ENCODE measurements at regions not wholly inside any gene's neighbourhood (a gene's known extent, or its start where the extent isn't known, plus 50 kb on each side); places are given as distances from the start of the nearest gene placed in this dataset.
"Not testable (repeated sequence)": the region's sequence is repeated elsewhere in the genome, so short reads cannot be mapped to it uniquely, and the experiment has no call there.

DNA sequence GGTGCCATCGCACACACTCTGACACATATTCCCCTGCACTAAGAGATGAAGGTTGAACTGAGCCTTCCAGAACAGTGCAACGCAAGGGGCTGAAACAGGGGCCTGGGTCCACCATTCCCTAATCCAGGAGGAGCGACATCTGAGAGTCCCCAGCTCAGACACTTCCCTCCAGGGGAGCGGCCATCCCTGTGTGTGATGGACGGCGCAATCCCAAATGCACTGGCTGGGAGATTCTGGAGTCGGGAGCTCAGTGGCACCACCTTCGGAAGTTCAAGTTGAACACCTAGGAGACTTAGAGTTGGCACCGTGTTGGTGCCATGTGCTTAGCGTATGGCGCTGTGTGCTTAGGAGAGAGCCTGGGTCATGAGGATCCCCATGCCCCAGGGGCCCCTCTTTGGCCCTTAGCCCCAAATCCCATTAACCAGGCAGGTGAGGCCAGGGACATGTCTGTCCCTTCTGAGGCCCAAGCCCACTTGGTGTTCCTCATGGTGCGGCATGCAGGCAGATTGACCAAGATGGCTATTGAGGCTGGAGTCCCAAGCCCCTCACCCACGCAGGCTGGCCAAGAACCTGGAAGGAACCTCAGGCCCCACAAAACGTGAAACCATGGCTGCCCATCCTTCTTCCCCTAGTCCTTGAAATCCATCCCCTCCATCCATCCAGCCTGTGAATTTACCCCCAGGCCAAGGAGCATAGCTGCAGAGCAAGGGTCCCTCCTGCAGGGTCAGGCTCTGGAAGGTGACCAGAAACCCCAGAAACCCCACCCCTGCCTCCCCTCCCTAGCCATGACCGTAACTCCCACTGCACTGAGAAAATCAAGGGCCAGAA, 114.1 kb upstream of the OTOS start:
- no peak for DNase-seq (ENCODE audit: low spot score)

DNA sequence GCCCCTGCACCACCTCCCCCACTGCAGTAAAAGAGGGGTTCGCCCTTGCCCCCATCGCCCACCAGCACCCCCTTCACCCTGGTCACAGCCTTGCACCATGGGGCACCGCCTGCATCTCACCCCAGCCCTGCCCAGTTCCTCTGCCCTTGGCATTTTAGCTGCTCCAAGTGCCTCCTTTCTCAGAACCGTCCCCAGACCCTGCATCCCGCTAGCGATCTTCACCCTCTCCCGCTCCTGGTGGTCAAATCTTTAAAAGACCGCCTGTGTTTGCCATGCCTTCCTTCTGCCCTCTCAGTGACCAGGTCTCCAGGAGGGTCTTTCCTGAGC, 114.7 kb upstream of the OTOS start:
- no peak for DNase-seq (ENCODE audit: low spot score)

- no peak for DNase-seq (ENCODE audit: low spot score)
Observed at GRCh38 chr2:240255811-240256703, 115.6 kb upstream of the OTOS start.

- no peak for DNase-seq (ENCODE audit: low spot score)
Observed at GRCh38 chr2:240256704-240257637, 116.5 kb upstream of the OTOS start.

DNA sequence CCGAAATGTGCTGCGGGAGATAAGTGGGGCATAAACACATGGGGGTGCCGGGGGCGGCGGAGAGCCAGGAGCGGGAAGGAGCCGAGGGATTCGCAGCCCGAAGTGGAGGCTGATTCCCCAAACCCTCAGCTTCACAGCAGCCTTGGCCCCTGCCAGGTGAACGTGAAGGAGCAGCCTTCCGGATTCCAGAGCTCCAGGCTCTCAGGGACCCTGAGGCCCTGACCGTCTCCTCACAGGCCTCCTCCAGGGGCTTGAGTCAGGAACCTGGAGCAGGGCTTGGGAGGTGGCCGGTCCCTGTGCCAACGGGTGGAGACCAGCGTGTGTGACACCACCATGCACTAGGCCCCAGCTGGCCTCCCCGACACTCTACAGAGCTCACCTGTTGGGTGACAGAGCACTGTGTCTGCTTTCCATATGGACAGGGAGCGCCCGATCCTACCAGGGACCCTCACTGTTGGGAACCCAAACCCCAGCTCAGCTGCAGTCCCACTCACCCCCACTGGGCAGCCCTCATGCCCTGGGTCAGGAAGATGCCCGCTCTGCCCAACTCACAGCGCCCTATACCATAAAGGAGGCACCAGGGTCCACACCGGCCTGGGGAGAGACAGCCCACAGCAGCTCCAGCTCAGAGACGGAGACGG, 117.6 kb upstream of the OTOS start:
- DNase-seq (ENCODE audit: low spot score): no peak

- DNase-seq (ENCODE audit: low spot score): no peak
Observed at GRCh38 chr2:240258685-240259084, 118.2 kb upstream of the OTOS start.

DNA sequence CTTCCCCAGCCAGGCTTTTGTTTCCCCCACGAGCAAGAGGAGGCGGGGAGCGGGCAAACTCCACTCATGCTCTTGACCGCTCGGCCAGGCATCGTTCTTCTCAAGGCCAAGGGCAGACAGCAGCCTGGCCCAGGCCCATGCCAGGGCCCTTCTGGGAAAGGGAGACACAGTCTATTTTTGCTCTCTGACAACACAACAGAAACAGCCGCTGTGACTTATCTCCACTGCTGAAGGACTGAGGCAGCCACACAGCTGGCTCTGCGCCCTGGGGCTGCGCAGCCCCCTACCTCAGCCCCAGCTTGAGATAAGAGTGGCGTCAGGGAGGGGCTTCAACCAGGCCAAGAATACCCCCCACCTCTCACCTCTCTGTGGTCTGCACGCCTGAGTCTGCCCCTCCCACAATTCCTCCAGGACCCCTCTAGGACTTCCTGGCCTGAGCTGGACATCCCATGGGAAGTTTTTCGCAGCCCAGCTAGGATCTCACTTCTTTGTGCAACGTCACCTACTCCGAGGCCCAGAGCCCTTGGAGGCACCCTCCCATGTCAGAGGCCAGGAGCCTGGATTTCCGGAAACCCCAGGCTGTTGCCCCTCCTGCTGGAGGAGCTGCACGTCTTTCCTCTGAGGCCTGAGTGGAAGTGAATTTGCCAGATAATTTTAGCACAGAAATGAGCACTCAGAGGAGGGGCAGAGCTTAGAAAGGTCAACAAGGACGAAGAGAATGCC, 118.9 kb upstream of the OTOS start:
- DNase-seq (ENCODE audit: low spot score): no peak

DNA sequence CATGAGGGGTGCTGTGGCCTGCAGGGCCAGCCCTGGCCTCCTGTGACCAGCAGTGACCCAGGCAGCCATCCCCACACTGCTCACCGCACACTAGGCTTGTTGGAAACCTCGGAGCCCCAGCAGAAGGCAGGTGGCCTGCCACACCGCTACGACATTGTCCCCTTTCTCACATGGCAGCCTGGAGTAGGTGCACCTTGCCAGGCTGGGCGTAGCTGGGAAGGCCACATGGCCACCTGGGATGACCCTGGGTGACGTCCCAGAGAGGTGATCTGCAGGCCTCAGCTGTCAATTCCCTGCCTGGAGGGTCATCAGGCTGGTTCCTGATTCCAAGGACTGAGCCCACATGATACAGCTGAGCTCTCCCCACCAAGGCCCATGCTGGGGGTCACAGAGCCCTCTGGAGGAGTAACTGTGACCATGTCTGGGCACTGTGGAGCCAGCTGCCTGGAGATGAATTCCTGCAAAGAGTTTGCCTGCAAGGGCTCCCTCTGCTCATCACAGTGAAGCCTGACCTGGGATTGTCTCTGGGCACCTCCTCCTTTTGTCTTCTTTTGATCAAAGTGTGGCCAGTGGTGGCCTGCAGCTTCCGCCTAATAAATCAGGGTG, 119.6 kb upstream of the OTOS start:
- DNase-seq (ENCODE audit: low spot score): no peak

DNA sequence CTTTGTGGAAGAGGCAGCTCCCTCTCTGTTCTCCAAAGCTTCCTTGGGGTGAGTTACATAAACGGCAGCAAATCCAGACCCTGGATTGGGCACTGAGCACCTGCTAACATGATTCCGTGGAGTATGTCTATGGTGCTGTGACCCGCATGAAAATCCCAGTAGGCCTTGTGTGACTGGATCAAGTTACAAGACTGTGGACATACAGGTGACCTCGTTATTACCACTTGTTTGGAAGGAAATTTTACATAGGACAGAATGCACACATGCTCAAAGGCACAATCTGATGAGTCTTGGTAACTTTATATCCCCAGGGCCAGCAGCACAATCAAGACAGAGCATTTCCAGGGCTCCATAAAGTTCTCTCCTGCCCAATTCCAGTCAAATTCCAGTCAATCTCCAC, 120.2 kb upstream of the OTOS start:
- DNase-seq (ENCODE audit: low spot score): no peak

GRCh38 chr2:240262578-240262977, 122.1 kb upstream of the OTOS start:
- not testable (repeated sequence) for DNase-seq (ENCODE audit: low spot score)

GRCh38 chr2:240269380-240269779, 128.9 kb upstream of the OTOS start:
- DNase-seq (ENCODE audit: low spot score): no peak

DNA sequence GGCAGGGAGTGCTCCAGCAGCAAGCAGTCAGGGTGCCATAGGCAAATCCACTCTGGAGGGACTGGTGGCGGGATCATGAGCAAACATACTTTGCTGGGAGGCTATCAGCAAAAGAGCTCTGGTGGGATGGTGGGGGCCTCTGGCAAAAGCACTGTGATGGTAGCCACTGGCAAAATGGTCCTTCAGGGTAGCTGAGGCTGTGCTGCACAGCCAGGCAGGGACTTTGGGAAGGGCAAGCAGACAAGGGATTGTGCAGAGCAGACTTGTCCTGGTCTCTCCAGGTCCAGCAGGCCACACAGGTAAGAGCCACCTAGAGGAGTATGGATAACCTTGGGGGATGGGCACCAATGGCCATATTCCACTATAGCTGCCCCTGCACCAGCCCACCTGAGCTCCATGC, 129.4 kb upstream of the OTOS start:
- no peak for DNase-seq (ENCODE audit: low spot score)

- DNase-seq (ENCODE audit: low spot score): no peak
Observed at GRCh38 chr2:240271716-240272341, 131.4 kb upstream of the OTOS start.

- DNase-seq (ENCODE audit: low spot score): no peak
Observed at GRCh38 chr2:240275386-240275785, 134.9 kb upstream of the OTOS start.

DNA sequence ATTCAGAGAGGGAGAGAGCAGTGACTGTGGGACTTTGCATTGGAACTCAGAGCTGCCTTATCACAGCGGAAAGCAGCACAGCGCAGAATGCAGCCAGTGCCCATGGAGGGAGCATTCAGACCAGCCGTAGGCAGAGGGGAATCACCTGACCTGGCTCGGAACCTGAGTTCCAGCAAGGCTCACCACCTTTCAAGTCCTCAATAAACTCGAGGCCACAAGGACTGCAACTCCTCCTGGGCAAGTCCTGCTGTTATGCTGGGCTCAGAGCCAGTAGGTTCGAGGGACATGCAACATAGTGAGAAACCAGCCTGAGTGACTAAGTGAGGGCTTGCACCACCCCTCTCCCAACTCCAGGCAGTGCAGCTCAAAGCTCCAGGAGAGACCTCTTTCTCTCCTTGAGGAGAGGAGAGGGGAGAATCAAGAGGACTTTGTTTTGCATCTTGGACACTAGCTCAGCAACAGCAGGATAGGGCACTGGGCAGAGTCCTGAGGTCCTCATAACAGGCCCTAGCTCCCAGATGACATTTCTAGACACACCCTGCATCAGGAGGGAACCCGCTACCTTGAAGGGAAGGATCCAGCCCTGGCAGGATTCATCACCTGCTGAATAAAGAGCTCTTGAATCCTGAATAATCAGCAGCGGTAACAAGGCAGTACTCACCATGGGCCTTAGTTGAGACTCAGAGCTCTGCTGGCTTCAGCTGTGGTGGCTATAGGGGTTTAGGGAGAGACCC, 136.8 kb upstream of the OTOS start:
- no peak for DNase-seq (ENCODE audit: low spot score)

- no peak for DNase-seq (ENCODE audit: low spot score)
Observed at GRCh38 chr2:240277807-240278522, 137.5 kb upstream of the OTOS start.

- DNase-seq (ENCODE audit: low spot score): no peak
Observed at GRCh38 chr2:240278661-240279060, 138.2 kb upstream of the OTOS start.

GRCh38 chr2:240280621-240281020, 140.2 kb upstream of the OTOS start:
- no peak for DNase-seq (ENCODE audit: low spot score)

Measured in COLO829 (cell line).